GM18858 (cell line): ENCODE measurements at regions not wholly inside any gene's neighbourhood (a gene's known extent, or its start where the extent isn't known, plus 50 kb on each side); places are given as distances from the start of the nearest gene placed in this dataset.
"Not testable (repeated sequence)": the region's sequence is repeated elsewhere in the genome, so short reads cannot be mapped to it uniquely, and the experiment has no call there.

Experiments
- ATAC-seq: cut with Tn5 transposase; IDR thresholded peaks from one replicate; pipeline ENCODE4 v1.9.1; 2021; ENCODE audit not compliant: unreplicated experiment

- ATAC-seq: no peak
These were observed 205.7 kb downstream of the TANC2 start for GRCh38 chr17:63171428-63172393.

- ATAC-seq: no peak
These were observed 207.4 kb downstream of the TANC2 start for GRCh38 chr17:63173450-63173849.

- ATAC-seq: no peak
These were observed 207.9 kb downstream of the TANC2 start for GRCh38 chr17:63173903-63174302.

- no peak for ATAC-seq
These were observed 212.5 kb downstream of the TANC2 start for GRCh38 chr17:63178530-63178929.

- ATAC-seq: no peak
These were observed 215.8 kb downstream of the TANC2 start for GRCh38 chr17:63181856-63182255.

GRCh38 chr17:63185420-63185819 is 219.4 kb downstream of the TANC2 start:
- ATAC-seq: no peak

- ATAC-seq: no peak
These were observed 223.0 kb downstream of the TANC2 start for GRCh38 chr17:63189082-63189481.

- no peak for ATAC-seq
These were observed 223.9 kb downstream of the TANC2 start for GRCh38 chr17:63189930-63190329.

- no peak for ATAC-seq
These were observed 224.9 kb downstream of the TANC2 start for GRCh38 chr17:63190821-63191370.

GRCh38 chr17:63191610-63192009 is 225.6 kb downstream of the TANC2 start:
- no peak for ATAC-seq

GRCh38 chr17:63193827-63194226 is 227.8 kb downstream of the TANC2 start:
- no peak for ATAC-seq

- no peak for ATAC-seq
These were observed 230.8 kb downstream of the TANC2 start for GRCh38 chr17:63196772-63197335.

- no peak for ATAC-seq
These were observed 237.6 kb downstream of the TANC2 start for GRCh38 chr17:63203652-63204051.

GRCh38 chr17:63221939-63222338 is 224.2 kb downstream of the CYB561 start:
- ATAC-seq: no peak

GRCh38 chr17:63222655-63223054 is 223.5 kb downstream of the CYB561 start:
- no peak for ATAC-seq

GRCh38 chr17:63223212-63223911 is 222.7 kb downstream of the CYB561 start:
- ATAC-seq: no peak

GRCh38 chr17:63224644-63225043 is 221.5 kb downstream of the CYB561 start:
- ATAC-seq: no peak

- not testable (repeated sequence) for ATAC-seq
These were observed 219.4 kb downstream of the CYB561 start for GRCh38 chr17:63226720-63227119.

GRCh38 chr17:63231015-63231620 is 215.0 kb downstream of the CYB561 start:
- not testable (repeated sequence) for ATAC-seq

- ATAC-seq: no peak
These were observed 213.4 kb downstream of the CYB561 start for GRCh38 chr17:63232565-63233310.
